NAMALWA (cell line): ENCODE measurements at regions not wholly inside any gene's neighbourhood (a gene's known extent, or its start where the extent isn't known, plus 50 kb on each side); places are given as distances from the start of the nearest gene placed in this dataset.

Source experiments
- DNase-seq: peaks from one replicate; pipeline ENCODE4 v3.0.0-alpha.2; 2015; ENCODE audit warnings: low spot score

GRCh38 chr22:49324527-49325491 is 502.9 kb downstream of the BRD1 start:
- DNase-seq: no peak

- DNase-seq: no peak
Measured at GRCh38 chr22:49323751-49324415, 503.8 kb downstream of the BRD1 start.

- DNase-seq: no peak
Measured at GRCh38 chr22:49322861-49323622, 504.6 kb downstream of the BRD1 start.

GRCh38 chr22:49322231-49322630 is 505.4 kb downstream of the BRD1 start:
- DNase-seq: no peak

GRCh38 chr22:49321477-49322055 is 506.1 kb downstream of the BRD1 start:
- no peak for DNase-seq

GRCh38 chr22:49320714-49321476 is 506.8 kb downstream of the BRD1 start:
- no peak for DNase-seq

- DNase-seq: no peak
Measured at GRCh38 chr22:49317369-49317768, 510.3 kb downstream of the BRD1 start.

GRCh38 chr22:49312601-49313000 is 515.1 kb downstream of the BRD1 start:
- DNase-seq: no peak

GRCh38 chr22:49310354-49310753 is 517.3 kb downstream of the BRD1 start:
- DNase-seq: no peak

GRCh38 chr22:49308300-49308699 is 519.4 kb downstream of the BRD1 start:
- DNase-seq: no peak

GRCh38 chr22:49307870-49308269 is 519.8 kb downstream of the BRD1 start:
- no peak for DNase-seq

- no peak for DNase-seq
Measured at GRCh38 chr22:49307481-49307830, 520.2 kb downstream of the BRD1 start.

GRCh38 chr22:49306632-49307480 is 520.8 kb downstream of the BRD1 start:
- DNase-seq: no peak

- DNase-seq: no peak
Measured at GRCh38 chr22:49305966-49306631, 521.6 kb downstream of the BRD1 start.

- peak; percentile 59 for DNase-seq
Measured at GRCh38 chr22:49305214-49305965, 522.3 kb downstream of the BRD1 start.

GRCh38 chr22:49303781-49304461 is 523.8 kb downstream of the BRD1 start:
- no peak for DNase-seq

- DNase-seq: no peak
Measured at GRCh38 chr22:49303061-49303735, 524.5 kb downstream of the BRD1 start.

- no peak for DNase-seq
Measured at GRCh38 chr22:49302530-49302929, 525.1 kb downstream of the BRD1 start.
